ENCODE measurements at regions not wholly inside any gene's neighbourhood (a gene's known extent, or its start where the extent isn't known, plus 50 kb on each side); places are given as distances from the start of the nearest gene placed in this dataset.
"Not testable (repeated sequence)": the region's sequence is repeated elsewhere in the genome, so short reads cannot be mapped to it uniquely, and the experiment has no call there.

- Histone ChIP-seq H3K4me1 (ENCODE audit: control insufficient read depth in 1 of 2, low read depth in 2 of 2) (no peaks in the 10 kb centered on the region), H3K36me3 (no peaks in the 10 kb centered on the region), H3K27me3 (replicated peaks; ENCODE audit: insufficient read depth) (no peaks in the 10 kb centered on the region), H3K4me3 (no peak overlapping the region), H3K27ac (no peak overlapping the region), H3K9me3 (no peaks in the 10 kb centered on the region)
- DNase-seq (ENCODE audit: low spot score) (no peak), ATAC-seq (ENCODE audit: insufficient number of reproducible peaks, low FRiP score, low read depth) (no peak)
- TF ChIP-seq, protein P1, sequence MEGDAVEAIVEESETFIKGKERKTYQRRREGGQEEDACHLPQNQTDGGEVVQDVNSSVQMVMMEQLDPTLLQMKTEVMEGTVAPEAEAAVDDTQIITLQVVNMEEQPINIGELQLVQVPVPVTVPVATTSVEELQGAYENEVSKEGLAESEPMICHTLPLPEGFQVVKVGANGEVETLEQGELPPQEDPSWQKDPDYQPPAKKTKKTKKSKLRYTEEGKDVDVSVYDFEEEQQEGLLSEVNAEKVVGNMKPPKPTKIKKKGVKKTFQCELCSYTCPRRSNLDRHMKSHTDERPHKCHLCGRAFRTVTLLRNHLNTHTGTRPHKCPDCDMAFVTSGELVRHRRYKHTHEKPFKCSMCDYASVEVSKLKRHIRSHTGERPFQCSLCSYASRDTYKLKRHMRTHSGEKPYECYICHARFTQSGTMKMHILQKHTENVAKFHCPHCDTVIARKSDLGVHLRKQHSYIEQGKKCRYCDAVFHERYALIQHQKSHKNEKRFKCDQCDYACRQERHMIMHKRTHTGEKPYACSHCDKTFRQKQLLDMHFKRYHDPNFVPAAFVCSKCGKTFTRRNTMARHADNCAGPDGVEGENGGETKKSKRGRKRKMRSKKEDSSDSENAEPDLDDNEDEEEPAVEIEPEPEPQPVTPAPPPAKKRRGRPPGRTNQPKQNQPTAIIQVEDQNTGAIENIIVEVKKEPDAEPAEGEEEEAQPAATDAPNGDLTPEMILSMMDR (IDR thresholded peaks at IDR 0.05), result no peak
Measured at GRCh38 chr7:115211171-115211570, 289.3 kb downstream of the MDFIC start.

- no peaks in the 10 kb centered on the region for H3K4me1 ChIP-seq (ENCODE audit: control insufficient read depth in 1 of 2, low read depth in 2 of 2)
- DNase-seq (ENCODE audit: low spot score) (no peak), ATAC-seq (ENCODE audit: insufficient number of reproducible peaks, low FRiP score, low read depth) (no peak)
- H3K27me3 ChIP-seq (replicated peaks; ENCODE audit: insufficient read depth), result no peaks in the 10 kb centered on the region
- H3K36me3 ChIP-seq, result no peaks in the 10 kb centered on the region
- H3K9me3 ChIP-seq, result no peaks in the 10 kb centered on the region
- no peak overlapping the region for H3K4me3 ChIP-seq
- TF ChIP-seq, protein P1 (IDR thresholded peaks at IDR 0.05), result no peak
- no peak overlapping the region for H3K27ac ChIP-seq
Measured at GRCh38 chr7:115210552-115210951, 288.7 kb downstream of the MDFIC start.

- no peaks in the 10 kb centered on the region for H3K9me3 ChIP-seq
- no peaks in the 10 kb centered on the region for H3K36me3 ChIP-seq
- ATAC-seq (ENCODE audit: insufficient number of reproducible peaks, low FRiP score, low read depth) (no peak), DNase-seq (ENCODE audit: low spot score) (no peak)
- TF ChIP-seq, protein P1 (IDR thresholded peaks at IDR 0.05), result no peak
- no peak overlapping the region for H3K4me3 ChIP-seq
- no peaks in the 10 kb centered on the region for H3K27me3 ChIP-seq (replicated peaks; ENCODE audit: insufficient read depth)
- H3K27ac ChIP-seq, result no peak overlapping the region
- H3K4me1 ChIP-seq (ENCODE audit: control insufficient read depth in 1 of 2, low read depth in 2 of 2), result no peaks in the 10 kb centered on the region
Measured at GRCh38 chr7:115208710-115209560, 287.0 kb downstream of the MDFIC start.

GRCh38 chr7:115206374-115206773, 284.5 kb downstream of the MDFIC start:
- H3K27ac ChIP-seq; DNase-seq (ENCODE audit: low spot score); H3K27me3 ChIP-seq (replicated peaks; ENCODE audit: insufficient read depth); H3K9me3 ChIP-seq; H3K36me3 ChIP-seq; H3K4me1 ChIP-seq (ENCODE audit: control insufficient read depth in 1 of 2, low read depth in 2 of 2); ATAC-seq (ENCODE audit: insufficient number of reproducible peaks, low FRiP score, low read depth); H3K4me3 ChIP-seq: not testable (repeated sequence)

DNA sequence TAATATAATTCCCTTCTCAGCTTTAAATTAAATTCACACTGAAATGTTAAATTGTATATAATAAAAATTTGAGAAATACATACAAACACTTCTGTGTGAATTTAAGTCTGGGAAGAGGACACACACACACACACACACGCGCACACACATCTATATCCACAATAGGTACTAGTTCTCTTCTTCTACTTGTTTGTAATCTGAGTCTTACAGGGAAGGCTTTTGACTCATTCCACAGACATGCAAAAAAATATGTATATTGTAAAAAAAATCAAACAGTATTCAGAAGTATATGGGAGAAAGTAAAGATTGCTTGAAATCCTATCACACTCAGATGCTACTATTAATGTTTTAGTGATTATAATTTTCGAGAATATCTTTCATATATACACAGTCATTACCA, 276.2 kb downstream of the MDFIC start:
- ATAC-seq (ENCODE audit: insufficient number of reproducible peaks, low FRiP score, low read depth), result no peak
- Histone ChIP-seq H3K4me3 (no peak overlapping the region), H3K36me3 (no peaks in the 10 kb centered on the region), H3K27ac (no peak overlapping the region), H3K27me3 (replicated peaks; ENCODE audit: insufficient read depth) (no peaks in the 10 kb centered on the region), H3K4me1 (ENCODE audit: control insufficient read depth in 1 of 2, low read depth in 2 of 2) (no peaks in the 10 kb centered on the region), H3K9me3 (no peaks in the 10 kb centered on the region)
- DNase-seq (ENCODE audit: low spot score), result no peak
- TF ChIP-seq, protein P1 (IDR thresholded peaks at IDR 0.05), result no peak

- H3K4me3 ChIP-seq, result no peak overlapping the region
- H3K36me3 ChIP-seq, result no peaks in the 10 kb centered on the region
- no peaks in the 10 kb centered on the region for H3K4me1 ChIP-seq (ENCODE audit: control insufficient read depth in 1 of 2, low read depth in 2 of 2)
- H3K9me3 ChIP-seq, result no peaks in the 10 kb centered on the region
- ATAC-seq (ENCODE audit: insufficient number of reproducible peaks, low FRiP score, low read depth) (no peak), DNase-seq (ENCODE audit: low spot score) (no peak)
- H3K27ac ChIP-seq, result no peak overlapping the region
- TF ChIP-seq, protein P1 (IDR thresholded peaks at IDR 0.05), result no peak
- H3K27me3 ChIP-seq (replicated peaks; ENCODE audit: insufficient read depth), result no peaks in the 10 kb centered on the region
Measured at GRCh38 chr7:115195208-115195607, 273.3 kb downstream of the MDFIC start.

Data from thoracic aorta (tissue), 2 donors.